ENCODE measurements at regions not wholly inside any gene's neighbourhood (a gene's known extent, or its start where the extent isn't known, plus 50 kb on each side); places are given as distances from the start of the nearest gene placed in this dataset.

DNA sequence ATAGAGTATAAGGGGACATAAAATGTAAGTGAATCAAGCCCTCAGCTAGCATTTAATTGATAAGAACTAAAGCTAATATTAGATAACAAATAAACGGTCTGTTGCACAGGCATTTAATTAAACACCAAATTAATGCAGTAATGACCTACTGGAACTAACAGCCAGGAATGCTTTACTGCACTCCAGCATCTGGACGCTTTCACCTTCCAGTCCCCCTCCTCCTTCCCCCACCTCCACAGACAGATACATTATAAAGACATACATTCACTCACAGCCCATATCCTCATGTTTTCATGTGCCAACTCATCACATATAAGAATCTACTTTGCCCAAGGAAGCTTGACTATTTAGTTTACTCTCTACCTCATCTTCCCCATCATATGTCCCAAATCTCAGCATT is 337.4 kb upstream of the PIK3C3 start:
- TF ChIP-seq POLR2AphosphoS5 (IDR thresholded peaks at IDR 0.05) = no peak
- TF ChIP-seq, protein P1, sequence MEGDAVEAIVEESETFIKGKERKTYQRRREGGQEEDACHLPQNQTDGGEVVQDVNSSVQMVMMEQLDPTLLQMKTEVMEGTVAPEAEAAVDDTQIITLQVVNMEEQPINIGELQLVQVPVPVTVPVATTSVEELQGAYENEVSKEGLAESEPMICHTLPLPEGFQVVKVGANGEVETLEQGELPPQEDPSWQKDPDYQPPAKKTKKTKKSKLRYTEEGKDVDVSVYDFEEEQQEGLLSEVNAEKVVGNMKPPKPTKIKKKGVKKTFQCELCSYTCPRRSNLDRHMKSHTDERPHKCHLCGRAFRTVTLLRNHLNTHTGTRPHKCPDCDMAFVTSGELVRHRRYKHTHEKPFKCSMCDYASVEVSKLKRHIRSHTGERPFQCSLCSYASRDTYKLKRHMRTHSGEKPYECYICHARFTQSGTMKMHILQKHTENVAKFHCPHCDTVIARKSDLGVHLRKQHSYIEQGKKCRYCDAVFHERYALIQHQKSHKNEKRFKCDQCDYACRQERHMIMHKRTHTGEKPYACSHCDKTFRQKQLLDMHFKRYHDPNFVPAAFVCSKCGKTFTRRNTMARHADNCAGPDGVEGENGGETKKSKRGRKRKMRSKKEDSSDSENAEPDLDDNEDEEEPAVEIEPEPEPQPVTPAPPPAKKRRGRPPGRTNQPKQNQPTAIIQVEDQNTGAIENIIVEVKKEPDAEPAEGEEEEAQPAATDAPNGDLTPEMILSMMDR (IDR thresholded peaks at IDR 0.05) = no peak
